ENCODE measurements at regions not wholly inside any gene's neighbourhood (a gene's known extent, or its start where the extent isn't known, plus 50 kb on each side); places are given as distances from the start of the nearest gene placed in this dataset.

DNA sequence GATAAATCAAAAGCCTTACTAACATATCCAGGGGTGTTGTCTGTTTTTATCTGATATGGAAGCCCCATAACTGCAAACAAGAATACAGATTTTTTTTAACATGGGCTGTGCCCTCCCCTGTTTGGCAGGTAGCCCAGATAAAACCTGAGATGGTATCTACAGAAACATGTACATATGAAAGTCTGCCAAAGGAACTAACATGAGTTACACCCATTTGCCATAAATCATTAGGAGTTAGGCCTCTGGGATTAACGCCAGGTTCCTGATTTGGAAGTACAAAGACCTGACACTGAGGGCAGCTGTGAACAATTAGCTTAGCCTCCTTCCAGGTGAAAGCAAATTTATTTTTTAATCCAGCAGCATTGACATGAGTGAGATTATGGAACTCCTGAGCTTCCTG, 264.3 kb downstream of the TECRL start (continued):
- TF ChIP-seq MYB (IDR thresholded peaks at IDR 0.05; ENCODE audit: borderline replicate concordance, low read depth, low read length) (no peak), DPF2 (IDR thresholded peaks at IDR 0.05) (no peak), EZH2 (IDR thresholded peaks at IDR 0.05; ENCODE audit: borderline replicate concordance, control insufficient read depth, low read depth, low read length) (no peak)

- SMC1A ChIA-PET (ENCODE audit: uncharacterized antibody, unreplicated experiment), result no interaction called here
- Histone ChIP-seq H3K79me2 (ENCODE audit: control insufficient read depth, insufficient read depth, low read length) (no peaks in the 10 kb centered on the region), H3K4me1 (ENCODE audit: control insufficient read depth, insufficient read depth, low read length) (no peaks in the 10 kb centered on the region), H4K20me1 (ENCODE audit: control insufficient read depth, insufficient read depth) (no peaks in the 10 kb centered on the region), H3K4me2 (ENCODE audit: control insufficient read depth, insufficient read depth) (no peak overlapping the region), H3K36me3 (ENCODE audit: control insufficient read depth in 2 of 2, insufficient read depth in 2 of 2, low read length in 1 of 2) (no peaks in the 10 kb centered on the region), H3K27me3 (replicated peaks in 1 of 2; ENCODE audit: control insufficient read depth in 2 of 2, insufficient read depth in 2 of 2, low read length in 1 of 2) (no peaks in the 10 kb centered on the region), H3K4me3 (no peak overlapping the region), H3K27ac (ENCODE audit: control insufficient read depth, insufficient read depth) (no peak overlapping the region), H3K9ac (ENCODE audit: control insufficient read depth, insufficient read depth, low read length) (no peak overlapping the region), H2AFZ (ENCODE audit: control insufficient read depth, low read depth, low read length) (no peak overlapping the region), H3K9me3 (replicated peaks; ENCODE audit: control insufficient read depth, insufficient read depth, low read length) (no peaks in the 10 kb centered on the region)
- ATAC-seq (no peak; the same call in 2 of the 3 replicates), FAIRE-seq (no peak), DNase-seq (ENCODE audit: low read depth, low spot score) (no peak)
- CTCF ChIA-PET, result interaction anchor here (1.2 kb wide), 1 partner anchor 408 kb away, joined by 3 read pairs; no protein-coding TSS in a partner anchor
- POLR2A ChIA-PET, result no interaction called here
- no TSS peak for BruUV-seq (replicated peaks)
- WGBS (ENCODE audit: insufficient coverage, insufficient replicate concordance, low lambda C conversion rate, missing lambda C conversion rate), result 0% methylated on average over 4 of the region's 4 CpGs
- intact Hi-C loops (cut with micrococcal nuclease; ENCODE audit: unreplicated experiment), result no loop called here
- RAD21 ChIA-PET (ENCODE audit: unreplicated experiment), result no interaction called here
- in situ Hi-C loops (cut with MboI), result no loop called here
- TF ChIP-seq NFIC (IDR thresholded peaks at IDR 0.05; ENCODE audit: low read depth, low read length) (no peak), ZNF687 (IDR thresholded peaks at IDR 0.05) (no peak), MEF2B (IDR thresholded peaks at IDR 0.05; ENCODE audit: partially characterized antibody, poor library complexity, severe bottlenecking) (no peak), IKZF2 (IDR thresholded peaks at IDR 0.05) (no peak), CBX5 (IDR thresholded peaks at IDR 0.05; ENCODE audit: low read depth) (no peak), RAD21 (IDR thresholded peaks at IDR 0.05; ENCODE audit: insufficient read depth, low read depth, low read length) (no peak), BCL11A (IDR thresholded peaks at IDR 0.05; ENCODE audit: low read depth, low read length) (no peak), ZBED1 (IDR thresholded peaks at IDR 0.05; ENCODE audit: borderline replicate concordance) (no peak), PAX8 (IDR thresholded peaks at IDR 0.05) (no peak)
- TF ChIP-seq, protein P1, sequence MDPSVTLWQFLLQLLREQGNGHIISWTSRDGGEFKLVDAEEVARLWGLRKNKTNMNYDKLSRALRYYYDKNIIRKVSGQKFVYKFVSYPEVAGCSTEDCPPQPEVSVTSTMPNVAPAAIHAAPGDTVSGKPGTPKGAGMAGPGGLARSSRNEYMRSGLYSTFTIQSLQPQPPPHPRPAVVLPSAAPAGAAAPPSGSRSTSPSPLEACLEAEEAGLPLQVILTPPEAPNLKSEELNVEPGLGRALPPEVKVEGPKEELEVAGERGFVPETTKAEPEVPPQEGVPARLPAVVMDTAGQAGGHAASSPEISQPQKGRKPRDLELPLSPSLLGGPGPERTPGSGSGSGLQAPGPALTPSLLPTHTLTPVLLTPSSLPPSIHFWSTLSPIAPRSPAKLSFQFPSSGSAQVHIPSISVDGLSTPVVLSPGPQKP (IDR thresholded peaks at IDR 0.05; ENCODE audit: low read depth, low read length), result no peak
- TF ChIP-seq, protein P2, sequence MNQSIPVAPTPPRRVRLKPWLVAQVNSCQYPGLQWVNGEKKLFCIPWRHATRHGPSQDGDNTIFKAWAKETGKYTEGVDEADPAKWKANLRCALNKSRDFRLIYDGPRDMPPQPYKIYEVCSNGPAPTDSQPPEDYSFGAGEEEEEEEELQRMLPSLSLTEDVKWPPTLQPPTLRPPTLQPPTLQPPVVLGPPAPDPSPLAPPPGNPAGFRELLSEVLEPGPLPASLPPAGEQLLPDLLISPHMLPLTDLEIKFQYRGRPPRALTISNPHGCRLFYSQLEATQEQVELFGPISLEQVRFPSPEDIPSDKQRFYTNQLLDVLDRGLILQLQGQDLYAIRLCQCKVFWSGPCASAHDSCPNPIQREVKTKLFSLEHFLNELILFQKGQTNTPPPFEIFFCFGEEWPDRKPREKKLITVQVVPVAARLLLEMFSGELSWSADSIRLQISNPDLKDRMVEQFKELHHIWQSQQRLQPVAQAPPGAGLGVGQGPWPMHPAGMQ (IDR thresholded peaks at IDR 0.05; ENCODE audit: borderline replicate concordance), result no peak
- TF ChIP-seq, protein P3, sequence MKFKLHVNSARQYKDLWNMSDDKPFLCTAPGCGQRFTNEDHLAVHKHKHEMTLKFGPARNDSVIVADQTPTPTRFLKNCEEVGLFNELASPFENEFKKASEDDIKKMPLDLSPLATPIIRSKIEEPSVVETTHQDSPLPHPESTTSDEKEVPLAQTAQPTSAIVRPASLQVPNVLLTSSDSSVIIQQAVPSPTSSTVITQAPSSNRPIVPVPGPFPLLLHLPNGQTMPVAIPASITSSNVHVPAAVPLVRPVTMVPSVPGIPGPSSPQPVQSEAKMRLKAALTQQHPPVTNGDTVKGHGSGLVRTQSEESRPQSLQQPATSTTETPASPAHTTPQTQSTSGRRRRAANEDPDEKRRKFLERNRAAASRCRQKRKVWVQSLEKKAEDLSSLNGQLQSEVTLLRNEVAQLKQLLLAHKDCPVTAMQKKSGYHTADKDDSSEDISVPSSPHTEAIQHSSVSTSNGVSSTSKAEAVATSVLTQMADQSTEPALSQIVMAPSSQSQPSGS (IDR thresholded peaks at IDR 0.05; ENCODE audit: low read length), result no peak
Observed at GRCh38 chr4:64130907-64131306, 278.3 kb downstream of the TECRL start.

Measured in GM12878 (cell line).